Thoracic aorta (tissue), 2 donors: ENCODE measurements at regions not wholly inside any gene's neighbourhood (a gene's known extent, or its start where the extent isn't known, plus 50 kb on each side); places are given as distances from the start of the nearest gene placed in this dataset.
A peak's percentile ranks its signal among the peaks of the same experiment; 100 is the strongest.
"Not testable (repeated sequence)": the region's sequence is repeated elsewhere in the genome, so short reads cannot be mapped to it uniquely, and the experiment has no call there.

Experiments
- ATAC-seq: fragments of 150-250 bp; one replicate; pipeline ENCODE4 v1.8.0; 2017; ENCODE audit warnings: low read depth; ENCODE audit not compliant: insufficient number of reproducible peaks, low FRiP score
- DNase-seq: peaks from one replicate; pipeline ENCODE4 v3.0.0-alpha.2; 2020; ENCODE audit warnings: low spot score
- H3K27ac ChIP-seq, 2 donors: fragments of 200-600 bp; sonication (generic); 1 replicate in 1 of 2; 2 replicates in 1 of 2; pipeline ENCODE4 v1.5.1; 2016; ENCODE audit warnings: mild to moderate bottlenecking in 2 of 2, moderate library complexity in 2 of 2
- H3K27me3 ChIP-seq: fragments of 200-600 bp; sonication (generic); replicated peaks from 2 replicates; pipeline ENCODE4 v1.6.0; 2016; ENCODE audit warnings: mild to moderate bottlenecking; ENCODE audit not compliant: insufficient read depth
- H3K36me3 ChIP-seq: fragments of 200-600 bp; sonication (generic); one replicate; pipeline ENCODE4 v1.5.1; 2016
- H3K4me1 ChIP-seq, 2 donors: fragments of 200-600 bp; sonication (generic); 1 replicate in 1 of 2; 2 replicates in 1 of 2; pipeline versions ENCODE4 v1.5.1 to v1.6.0; 2016; ENCODE audit warnings: low read depth in 2 of 2, mild to moderate bottlenecking in 1 of 2; ENCODE audit not compliant: control insufficient read depth in 1 of 2
- H3K4me3 ChIP-seq: fragments of 200-600 bp; sonication (generic); 2 replicates; pipeline ENCODE4 v1.5.1; 2016; ENCODE audit warnings: mild to moderate bottlenecking
- H3K9me3 ChIP-seq: fragments of 200-600 bp; sonication (generic); 2 replicates; pipeline ENCODE4 v1.5.1; 2016
- CTCF ChIP-seq: fragments of 200-600 bp; sonication (generic); IDR thresholded peaks from one replicate; pipeline ENCODE4 v1.5.1; 2019; ENCODE audit warnings: antibody characterized with exemption

GRCh38 chr15:62510791-62511190 is 345.7 kb upstream of the C2CD4B start:
- no peak overlapping the region for H3K4me3 ChIP-seq
- H3K36me3 ChIP-seq, result no peaks in the 10 kb centered on the region
- DNase-seq, result no peak
- no peak overlapping the region for H3K27ac ChIP-seq
- no peaks in the 10 kb centered on the region for H3K9me3 ChIP-seq
- H3K27me3 ChIP-seq, result no peaks in the 10 kb centered on the region
- no peak for TF ChIP-seq CTCF
- peaks cover 12 to 69% of the 10 kb centered on the region in 2 donors for H3K4me1 ChIP-seq
- no peak for ATAC-seq

- Histone ChIP-seq H3K4me3 (no peak overlapping the region), H3K27me3 (no peaks in the 10 kb centered on the region), H3K36me3 (no peaks in the 10 kb centered on the region), H3K27ac (no peak overlapping the region), H3K4me1 (peaks cover 8 to 69% of the 10 kb centered on the region in 2 donors), H3K9me3 (no peaks in the 10 kb centered on the region)
- TF ChIP-seq CTCF, result no peak
- ATAC-seq (no peak), DNase-seq (no peak)
Measured at GRCh38 chr15:62512904-62513303, 347.8 kb upstream of the C2CD4B start.

GRCh38 chr15:62513893-62514292 is 348.8 kb upstream of the C2CD4B start:
- H3K27me3 ChIP-seq, result no peaks in the 10 kb centered on the region
- no peak for TF ChIP-seq CTCF
- ATAC-seq, result no peak
- no peak overlapping the region for H3K4me3 ChIP-seq
- no peak overlapping the region for H3K27ac ChIP-seq
- H3K4me1 ChIP-seq, result peaks cover 7 to 76% of the 10 kb centered on the region in 2 donors
- no peaks in the 10 kb centered on the region for H3K36me3 ChIP-seq
- DNase-seq, result no peak
- H3K9me3 ChIP-seq, result no peaks in the 10 kb centered on the region

GRCh38 chr15:62515696-62516395 is 350.8 kb upstream of the C2CD4B start:
- no peaks in the 10 kb centered on the region for H3K36me3 ChIP-seq
- no peak for TF ChIP-seq CTCF
- H3K27ac ChIP-seq, result peak overlapping the region; percentile 14 to 72
- DNase-seq (no peak), ATAC-seq (no peak)
- H3K4me1 ChIP-seq, result peaks cover 5 to 79% of the 10 kb centered on the region in 2 donors
- no peaks in the 10 kb centered on the region for H3K27me3 ChIP-seq
- H3K9me3 ChIP-seq, result no peaks in the 10 kb centered on the region
- H3K4me3 ChIP-seq, result no peak overlapping the region

GRCh38 chr15:62517541-62517940 is 352.5 kb upstream of the C2CD4B start:
- no peaks in the 10 kb centered on the region for H3K27me3 ChIP-seq
- no peaks in the 10 kb centered on the region for H3K36me3 ChIP-seq
- TF ChIP-seq CTCF, result no peak
- no peak for DNase-seq
- no peak for ATAC-seq
- peaks cover 5 to 89% of the 10 kb centered on the region in 2 donors for H3K4me1 ChIP-seq
- no peak overlapping the region for H3K4me3 ChIP-seq
- peak overlapping the region in 1 of 2 donors; percentile 72 for H3K27ac ChIP-seq
- no peaks in the 10 kb centered on the region for H3K9me3 ChIP-seq

- not testable (repeated sequence) for DNase-seq, H3K27ac ChIP-seq, H3K4me3 ChIP-seq, H3K36me3 ChIP-seq, H3K27me3 ChIP-seq, ATAC-seq, H3K9me3 ChIP-seq
- peaks cover 5 to 89% of the 10 kb centered on the region in 2 donors for H3K4me1 ChIP-seq
Measured at GRCh38 chr15:62518666-62519065, 353.6 kb upstream of the C2CD4B start.
